ENCODE measurements at regions not wholly inside any gene's neighbourhood (a gene's known extent, or its start where the extent isn't known, plus 50 kb on each side); places are given as distances from the start of the nearest gene placed in this dataset.

DNA sequence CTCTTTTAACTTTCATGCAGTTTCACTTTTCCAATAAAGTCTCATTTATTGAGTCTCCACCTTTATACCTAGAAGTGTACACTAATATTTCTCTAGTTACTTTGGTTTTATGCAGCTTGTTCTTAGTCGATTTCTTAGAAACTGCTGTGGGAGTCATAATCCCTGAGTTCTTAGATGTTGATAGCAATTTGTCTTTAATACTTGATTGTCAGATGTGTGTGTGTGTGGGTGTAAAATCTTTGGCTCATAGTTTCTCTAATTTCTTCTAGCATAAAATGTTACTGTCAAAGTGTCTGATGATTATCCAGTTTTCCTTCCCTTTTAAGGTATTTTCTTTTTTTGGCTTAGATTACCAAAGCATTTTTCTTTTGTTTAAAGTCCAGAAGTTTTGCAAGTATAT, 473.8 kb upstream of the PTCHD4 start:
- WGBS (ENCODE audit: insufficient coverage), result no CpG with 5 or more reads among the region's 1 CpG
- Histone ChIP-seq H3K36me3 (ENCODE audit: control insufficient read depth in 2 of 2, extremely low read depth in 1 of 2, insufficient read depth in 1 of 2, low read length in 1 of 2) (no peaks in the 10 kb centered on the region), H3K4me3 (ENCODE audit: control insufficient read depth in 1 of 2, extremely low read depth in 1 of 2, low read length in 1 of 2) (no peak overlapping the region), H3K4me1 (ENCODE audit: control insufficient read depth in 1 of 2, extremely low read depth in 1 of 2, insufficient read depth in 2 of 2, low read length in 2 of 2) (no peaks in the 10 kb centered on the region), H3K27ac (ENCODE audit: low read length) (no peak overlapping the region), H3K27me3 (replicated peaks in 1 of 2; ENCODE audit: control insufficient read depth in 2 of 2, extremely low read depth in 1 of 2, insufficient read depth in 2 of 2, low read length in 1 of 2) (no peaks in the 10 kb centered on the region), H3K9me3 (no peaks in the 10 kb centered on the region)
- no peak for DNase-seq
- no peak overlapping the region for H3K27ac Mint-ChIP-seq
- no peak overlapping the region for H3K4me3 Mint-ChIP-seq
- ChIA-PET POLR2A (no interaction called here), CTCF (no interaction called here)
- no peaks in the 10 kb centered on the region for H3K27me3 Mint-ChIP-seq
- no peak for ATAC-seq (replicated peaks in 1 of 4)
- no peaks in the 10 kb centered on the region for H3K4me1 Mint-ChIP-seq
- H3K36me3 Mint-ChIP-seq, result no peaks in the 10 kb centered on the region
- H3K9me3 Mint-ChIP-seq, result peaks cover 7 to 9% (median 7%) of the 10 kb centered on the region in 3 donors

DNA sequence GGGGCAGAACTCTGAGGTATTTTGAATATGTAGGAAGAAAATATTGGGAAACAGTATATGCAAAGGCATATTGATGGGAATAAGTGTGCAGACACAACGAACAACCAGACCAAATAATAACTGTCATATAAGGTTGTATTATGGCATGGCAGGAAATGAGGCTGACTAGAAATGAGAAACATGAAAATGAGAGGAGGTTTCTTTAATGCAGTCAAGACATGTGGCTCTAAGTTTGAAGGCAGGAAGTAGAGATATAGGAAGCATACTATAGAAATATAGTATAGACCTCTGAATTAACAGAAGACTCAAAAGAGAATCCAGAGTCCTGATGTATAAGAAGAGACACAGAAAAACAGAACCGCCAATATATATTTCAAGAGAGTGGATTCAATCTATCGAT, 459.7 kb upstream of the PTCHD4 start:
- Mint-ChIP-seq H3K4me3 (no peak overlapping the region), H3K9me3 (peaks cover 0 to 10% (median 7%) of the 10 kb centered on the region in 3 donors), H3K4me1 (no peaks in the 10 kb centered on the region), H3K27me3 (no peaks in the 10 kb centered on the region), H3K36me3 (no peaks in the 10 kb centered on the region), H3K27ac (no peak overlapping the region)
- Histone ChIP-seq H3K4me1 (ENCODE audit: control insufficient read depth in 1 of 2, extremely low read depth in 1 of 2, insufficient read depth in 2 of 2, low read length in 2 of 2) (no peaks in the 10 kb centered on the region), H3K4me3 (ENCODE audit: control insufficient read depth in 1 of 2, extremely low read depth in 1 of 2, low read length in 1 of 2) (no peak overlapping the region), H3K9me3 (no peaks in the 10 kb centered on the region), H3K27ac (ENCODE audit: low read length) (no peak overlapping the region), H3K27me3 (replicated peaks in 1 of 2; ENCODE audit: control insufficient read depth in 2 of 2, extremely low read depth in 1 of 2, insufficient read depth in 2 of 2, low read length in 1 of 2) (no peaks in the 10 kb centered on the region), H3K36me3 (ENCODE audit: control insufficient read depth in 2 of 2, extremely low read depth in 1 of 2, insufficient read depth in 1 of 2, low read length in 1 of 2) (no peaks in the 10 kb centered on the region)
- CTCF ChIA-PET, result no interaction called here
- DNase-seq, result no peak
- no CpG with 5 or more reads among the region's 3 CpGs for WGBS (ENCODE audit: insufficient coverage)
- no peak for ATAC-seq (replicated peaks in 1 of 4)
- POLR2A ChIA-PET, result no interaction called here

DNA sequence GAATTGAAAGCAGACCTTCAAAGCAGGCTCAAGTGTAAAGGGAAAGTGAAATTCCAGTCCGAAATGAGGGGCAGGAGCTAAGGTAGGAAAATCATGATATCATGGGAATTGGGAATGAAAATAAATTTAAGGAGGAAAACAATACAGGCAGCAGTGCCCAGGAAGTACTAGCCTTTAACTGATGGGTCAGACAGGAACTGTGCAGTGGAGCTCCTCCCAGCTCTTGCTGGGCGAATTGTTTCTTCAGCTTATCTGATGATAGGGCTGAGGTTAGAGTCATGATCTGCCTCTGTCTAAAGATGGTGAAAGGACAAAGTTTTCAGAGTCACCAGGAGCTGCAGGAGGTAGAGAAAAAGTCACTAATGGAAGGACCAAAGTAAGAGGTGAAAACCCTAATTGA, 457.9 kb upstream of the PTCHD4 start:
- H3K9me3 Mint-ChIP-seq, result peaks cover 0 to 10% (median 8%) of the 10 kb centered on the region in 3 donors

DNA sequence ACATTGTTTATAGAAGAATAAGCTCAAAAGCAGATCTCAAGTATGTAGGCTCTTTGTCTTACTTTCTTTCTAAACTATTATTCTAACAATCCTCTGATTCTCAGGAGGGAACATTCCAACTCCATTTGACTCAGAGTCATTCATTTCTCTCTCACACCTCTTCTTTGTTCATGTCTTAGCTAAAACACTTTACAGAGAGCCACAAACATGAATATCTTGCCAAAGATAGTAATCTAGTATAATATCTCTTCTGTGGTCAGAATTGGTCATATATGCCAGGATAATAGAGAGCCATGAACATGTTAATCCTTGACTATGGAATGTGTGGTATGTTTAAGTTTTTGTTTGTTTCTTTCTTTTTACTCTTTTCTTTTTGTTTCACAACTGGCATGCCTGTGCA, 456.0 kb upstream of the PTCHD4 start:
- ChIA-PET CTCF (interaction anchor here in 1 of 2 donors (0.6 kb wide), 1 partner anchor 362 kb away, joined by 5 read pairs; no protein-coding TSS in a partner anchor), POLR2A (no interaction called here)
- no peaks in the 10 kb centered on the region for H3K36me3 ChIP-seq (ENCODE audit: control insufficient read depth in 2 of 2, extremely low read depth in 1 of 2, insufficient read depth in 1 of 2, low read length in 1 of 2)
- Mint-ChIP-seq H3K36me3 (no peaks in the 10 kb centered on the region), H3K27me3 (no peaks in the 10 kb centered on the region), H3K4me3 (no peak overlapping the region), H3K27ac (no peak overlapping the region), H3K4me1 (no peaks in the 10 kb centered on the region), H3K9me3 (peaks cover 0 to 10% (median 8%) of the 10 kb centered on the region in 3 donors)
- DNase-seq (no peak), ATAC-seq (replicated peaks in 1 of 4) (no peak)
- no peak overlapping the region for H3K27ac ChIP-seq (ENCODE audit: low read length)
- no peaks in the 10 kb centered on the region for H3K27me3 ChIP-seq (replicated peaks in 1 of 2; ENCODE audit: control insufficient read depth in 2 of 2, extremely low read depth in 1 of 2, insufficient read depth in 2 of 2, low read length in 1 of 2)
- no peaks in the 10 kb centered on the region for H3K9me3 ChIP-seq
- no peaks in the 10 kb centered on the region for H3K4me1 ChIP-seq (ENCODE audit: control insufficient read depth in 1 of 2, extremely low read depth in 1 of 2, insufficient read depth in 2 of 2, low read length in 2 of 2)
- no peak overlapping the region for H3K4me3 ChIP-seq (ENCODE audit: control insufficient read depth in 1 of 2, extremely low read depth in 1 of 2, low read length in 1 of 2)

More for the DNA sequence above, 457.9 kb upstream of the PTCHD4 start:
- Mint-ChIP-seq H3K27me3 (no peaks in the 10 kb centered on the region), H3K27ac (no peak overlapping the region), H3K4me3 (no peak overlapping the region), H3K36me3 (no peaks in the 10 kb centered on the region), H3K4me1 (no peaks in the 10 kb centered on the region)
- CTCF ChIA-PET, result no interaction called here
- WGBS (ENCODE audit: insufficient coverage), result 44% methylated on average over 2 of the region's 2 CpGs
- Histone ChIP-seq H3K27me3 (replicated peaks in 1 of 2; ENCODE audit: control insufficient read depth in 2 of 2, extremely low read depth in 1 of 2, insufficient read depth in 2 of 2, low read length in 1 of 2) (no peaks in the 10 kb centered on the region), H3K36me3 (ENCODE audit: control insufficient read depth in 2 of 2, extremely low read depth in 1 of 2, insufficient read depth in 1 of 2, low read length in 1 of 2) (no peaks in the 10 kb centered on the region), H3K4me3 (ENCODE audit: control insufficient read depth in 1 of 2, extremely low read depth in 1 of 2, low read length in 1 of 2) (no peak overlapping the region), H3K9me3 (no peaks in the 10 kb centered on the region), H3K27ac (ENCODE audit: low read length) (no peak overlapping the region), H3K4me1 (ENCODE audit: control insufficient read depth in 1 of 2, extremely low read depth in 1 of 2, insufficient read depth in 2 of 2, low read length in 2 of 2) (no peaks in the 10 kb centered on the region)
- POLR2A ChIA-PET, result no interaction called here
- DNase-seq, result no peak
- no peak for ATAC-seq (replicated peaks in 1 of 4)

DNA sequence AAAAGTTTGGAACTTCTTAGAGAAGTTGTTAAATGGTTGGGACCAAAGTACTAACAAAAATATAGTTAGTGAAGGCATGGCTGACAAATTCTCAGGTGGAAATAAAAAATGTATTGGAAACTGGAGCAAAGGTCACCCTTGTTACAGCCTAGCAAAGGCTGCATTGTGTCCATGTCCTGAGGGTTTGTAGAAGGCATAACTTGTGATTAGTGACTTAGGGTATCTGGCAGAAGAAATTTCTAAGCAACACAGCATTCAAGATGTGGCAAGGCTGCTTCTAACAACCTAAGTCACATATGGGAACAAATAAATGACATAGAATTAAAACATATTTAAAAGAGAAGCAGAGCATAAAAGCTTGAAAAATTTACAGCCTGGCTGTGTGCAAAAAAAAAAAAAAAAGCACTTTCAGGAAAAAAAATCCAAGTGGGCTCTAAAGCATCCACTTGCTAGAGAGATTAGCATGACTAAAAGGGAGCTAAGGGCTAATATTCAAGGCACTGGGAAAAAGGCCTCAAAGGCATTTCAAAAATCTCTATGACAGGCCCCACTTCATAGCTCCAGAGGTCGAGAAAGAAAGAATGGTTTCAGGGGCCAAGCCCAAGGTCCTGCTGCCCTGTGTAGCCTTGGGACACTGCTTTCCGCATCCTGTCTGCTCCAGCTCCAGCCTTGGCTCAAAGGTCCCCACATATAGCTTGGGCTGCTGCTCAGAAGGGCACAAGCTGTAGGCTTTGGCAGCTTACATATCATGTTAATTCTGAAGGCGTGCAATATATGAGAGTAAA, 453.2 kb upstream of the PTCHD4 start:
- Histone ChIP-seq H3K27ac (ENCODE audit: low read length) (no peak overlapping the region), H3K4me3 (ENCODE audit: control insufficient read depth in 1 of 2, extremely low read depth in 1 of 2, low read length in 1 of 2) (no peak overlapping the region), H3K4me1 (ENCODE audit: control insufficient read depth in 1 of 2, extremely low read depth in 1 of 2, insufficient read depth in 2 of 2, low read length in 2 of 2) (no peaks in the 10 kb centered on the region), H3K27me3 (replicated peaks in 1 of 2; ENCODE audit: control insufficient read depth in 2 of 2, extremely low read depth in 1 of 2, insufficient read depth in 2 of 2, low read length in 1 of 2) (no peaks in the 10 kb centered on the region), H3K36me3 (ENCODE audit: control insufficient read depth in 2 of 2, extremely low read depth in 1 of 2, insufficient read depth in 1 of 2, low read length in 1 of 2) (no peaks in the 10 kb centered on the region), H3K9me3 (no peaks in the 10 kb centered on the region)
- no peak overlapping the region for H3K27ac Mint-ChIP-seq
- no peaks in the 10 kb centered on the region for H3K4me1 Mint-ChIP-seq
- peaks cover 0 to 19% (median 4%) of the 10 kb centered on the region in 3 donors for H3K9me3 Mint-ChIP-seq
- no peaks in the 10 kb centered on the region for H3K27me3 Mint-ChIP-seq
- WGBS (ENCODE audit: insufficient coverage), result 47% methylated on average over 2 of the region's 3 CpGs
- ChIA-PET CTCF (interaction anchor here in 1 of 2 donors (0.6 kb wide), 1 partner anchor 460 kb away, joined by 3 read pairs; no protein-coding TSS in a partner anchor), POLR2A (no interaction called here)
- no peak for ATAC-seq (replicated peaks in 1 of 4)
- DNase-seq, result no peak
- no peaks in the 10 kb centered on the region for H3K36me3 Mint-ChIP-seq
- H3K4me3 Mint-ChIP-seq, result no peak overlapping the region

DNA sequence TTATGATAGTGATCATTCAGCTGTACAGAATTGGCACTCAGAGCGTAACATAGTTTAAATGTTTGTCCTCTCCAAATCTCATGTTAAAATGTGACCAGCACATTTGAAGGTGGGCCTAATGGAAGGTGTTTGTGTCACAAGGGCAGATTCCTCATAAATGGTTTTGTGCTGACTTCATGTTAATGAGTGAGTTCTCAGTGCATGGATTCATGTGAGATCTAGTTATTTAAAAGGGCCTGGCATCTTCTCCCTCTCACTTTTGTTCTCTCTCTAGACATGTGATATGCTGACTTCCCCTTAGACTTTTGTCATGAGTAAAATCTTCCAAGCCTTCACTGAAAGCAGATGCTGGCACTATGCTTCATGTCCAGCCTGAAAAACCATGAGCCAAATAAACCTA, 452.4 kb upstream of the PTCHD4 start:
- Mint-ChIP-seq H3K4me3 (no peak overlapping the region), H3K4me1 (no peaks in the 10 kb centered on the region), H3K27me3 (no peaks in the 10 kb centered on the region), H3K9me3 (peaks cover 0 to 15% (median 4%) of the 10 kb centered on the region in 3 donors), H3K27ac (no peak overlapping the region), H3K36me3 (no peaks in the 10 kb centered on the region)
- Histone ChIP-seq H3K36me3 (ENCODE audit: control insufficient read depth in 2 of 2, extremely low read depth in 1 of 2, insufficient read depth in 1 of 2, low read length in 1 of 2) (no peaks in the 10 kb centered on the region), H3K4me3 (ENCODE audit: control insufficient read depth in 1 of 2, extremely low read depth in 1 of 2, low read length in 1 of 2) (no peak overlapping the region), H3K9me3 (no peaks in the 10 kb centered on the region), H3K27me3 (replicated peaks in 1 of 2; ENCODE audit: control insufficient read depth in 2 of 2, extremely low read depth in 1 of 2, insufficient read depth in 2 of 2, low read length in 1 of 2) (no peaks in the 10 kb centered on the region), H3K4me1 (ENCODE audit: control insufficient read depth in 1 of 2, extremely low read depth in 1 of 2, insufficient read depth in 2 of 2, low read length in 2 of 2) (no peaks in the 10 kb centered on the region), H3K27ac (ENCODE audit: low read length) (no peak overlapping the region)
- WGBS (ENCODE audit: insufficient coverage), result 80% methylated on average over 1 of the region's 1 CpG
- ChIA-PET POLR2A (no interaction called here), CTCF (no interaction called here)
- no peak for ATAC-seq (replicated peaks in 1 of 4)
- no peak for DNase-seq

DNA sequence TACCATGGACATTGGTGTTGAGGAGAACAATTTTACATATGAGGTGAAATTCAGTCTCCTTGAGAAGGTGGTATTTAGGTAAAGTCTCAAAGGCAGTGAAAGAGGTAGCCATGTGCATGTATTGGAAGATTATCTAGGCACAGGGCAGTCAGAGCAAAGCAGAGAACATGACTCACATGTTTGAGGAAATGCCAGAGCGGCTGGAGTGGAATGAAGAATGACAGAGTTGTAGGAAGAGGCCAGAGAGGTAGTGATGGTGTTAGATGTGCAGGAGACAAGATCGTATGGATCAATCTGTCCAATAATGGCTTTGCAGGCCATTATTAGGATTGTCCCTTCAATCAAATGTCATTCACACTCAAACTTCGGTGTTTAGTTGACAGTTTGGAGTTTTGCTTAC, 449.4 kb upstream of the PTCHD4 start:
- Histone ChIP-seq H3K27ac (ENCODE audit: low read length) (no peak overlapping the region), H3K27me3 (replicated peaks in 1 of 2; ENCODE audit: control insufficient read depth in 2 of 2, extremely low read depth in 1 of 2, insufficient read depth in 2 of 2, low read length in 1 of 2) (no peaks in the 10 kb centered on the region), H3K36me3 (ENCODE audit: control insufficient read depth in 2 of 2, extremely low read depth in 1 of 2, insufficient read depth in 1 of 2, low read length in 1 of 2) (no peaks in the 10 kb centered on the region), H3K4me3 (ENCODE audit: control insufficient read depth in 1 of 2, extremely low read depth in 1 of 2, low read length in 1 of 2) (no peak overlapping the region), H3K9me3 (no peaks in the 10 kb centered on the region), H3K4me1 (ENCODE audit: control insufficient read depth in 1 of 2, extremely low read depth in 1 of 2, insufficient read depth in 2 of 2, low read length in 2 of 2) (no peaks in the 10 kb centered on the region)
- ChIA-PET POLR2A (no interaction called here), CTCF (no interaction called here)
- ATAC-seq (replicated peaks in 1 of 4), result no peak
- WGBS (ENCODE audit: insufficient coverage), result no CpG with 5 or more reads among the region's 3 CpGs
- Mint-ChIP-seq H3K36me3 (no peaks in the 10 kb centered on the region), H3K4me3 (no peak overlapping the region), H3K9me3 (peaks cover 0 to 13% (median 7%) of the 10 kb centered on the region in 3 donors), H3K4me1 (no peaks in the 10 kb centered on the region), H3K27me3 (no peaks in the 10 kb centered on the region), H3K27ac (no peak overlapping the region)
- no peak for DNase-seq
